HG02870 (cell line): ENCODE measurements at regions not wholly inside any gene's neighbourhood (a gene's known extent, or its start where the extent isn't known, plus 50 kb on each side); places are given as distances from the start of the nearest gene placed in this dataset.

ENCODE experiments used
- ATAC-seq: cut with Tn5 transposase; IDR thresholded peaks from one replicate; pipeline ENCODE4 v1.9.1; 2021; ENCODE audit warnings: mild to moderate bottlenecking, moderate library complexity; ENCODE audit not compliant: unreplicated experiment

GRCh38 chr12:46131732-46132469 is 136.9 kb downstream of the SLC38A1 start:
- ATAC-seq = no peak

GRCh38 chr12:46127656-46128055 is 137.3 kb upstream of the SCAF11 start:
- ATAC-seq = no peak

- no peak for ATAC-seq
Observed at GRCh38 chr12:46126050-46126727, 135.8 kb upstream of the SCAF11 start.

- ATAC-seq = peak; percentile 77
Observed at GRCh38 chr12:46124848-46125619, 134.7 kb upstream of the SCAF11 start.

GRCh38 chr12:46124132-46124847 is 133.9 kb upstream of the SCAF11 start:
- ATAC-seq = no peak

GRCh38 chr12:46112364-46112763 is 122.0 kb upstream of the SCAF11 start:
- ATAC-seq = no peak

- ATAC-seq = no peak
Observed at GRCh38 chr12:46111715-46112114, 121.3 kb upstream of the SCAF11 start.

DNA sequence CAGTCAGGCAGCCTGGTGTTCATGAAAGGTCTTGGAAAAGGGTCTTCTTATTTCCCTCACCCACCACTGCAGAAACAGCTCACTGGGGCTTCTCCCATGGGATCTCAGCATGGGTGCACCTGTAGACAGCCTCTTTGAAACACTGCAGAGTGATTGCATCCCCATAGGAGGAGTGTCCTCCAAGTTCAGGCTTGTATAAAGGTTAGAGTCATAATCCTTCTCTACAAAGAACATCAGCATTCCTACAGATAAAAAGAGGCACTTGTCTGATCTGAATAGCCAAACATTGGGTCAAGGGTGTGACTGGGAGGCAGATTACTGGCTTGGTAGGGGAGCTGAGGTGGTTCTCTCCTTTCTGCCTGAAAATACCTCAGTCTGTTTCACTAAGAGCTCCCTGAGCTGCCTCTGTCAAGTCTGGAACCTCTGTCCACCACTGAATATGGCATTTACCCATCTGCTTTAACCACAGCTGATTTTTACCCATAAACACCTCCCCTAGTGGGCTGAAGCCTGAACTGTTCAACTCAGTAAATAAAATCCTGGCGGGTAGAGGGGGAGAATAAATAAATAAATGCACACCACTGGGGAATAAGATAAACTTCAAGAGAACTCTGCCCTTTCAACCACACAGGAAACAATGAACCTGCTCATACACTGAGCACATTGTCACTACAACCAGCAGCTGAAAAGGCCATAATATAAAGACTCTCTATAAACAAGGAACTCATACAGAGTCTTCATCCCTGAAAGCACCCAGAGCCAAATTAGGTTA is 120.7 kb upstream of the SCAF11 start:
- ATAC-seq = no peak

DNA sequence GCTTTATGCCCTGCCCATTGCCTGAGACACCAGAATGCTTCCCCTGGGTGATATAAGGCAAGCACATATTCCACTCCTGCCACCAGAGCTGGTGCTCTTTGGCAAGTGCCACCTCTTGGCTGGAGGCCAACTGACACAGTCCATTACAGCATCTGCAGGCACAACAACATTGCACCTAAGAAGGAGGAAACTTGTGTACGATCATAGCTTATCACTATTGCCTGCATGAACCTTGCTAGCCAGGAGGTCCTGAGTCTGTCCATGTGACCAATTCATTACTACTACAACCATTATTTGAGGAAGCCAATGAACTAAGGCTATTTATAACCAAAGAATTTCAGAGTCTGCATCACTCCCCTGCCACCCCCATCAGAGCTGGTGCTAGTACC is 119.8 kb upstream of the SCAF11 start:
- no peak for ATAC-seq

- no peak for ATAC-seq
Observed at GRCh38 chr12:46109343-46110222, 119.2 kb upstream of the SCAF11 start.

DNA sequence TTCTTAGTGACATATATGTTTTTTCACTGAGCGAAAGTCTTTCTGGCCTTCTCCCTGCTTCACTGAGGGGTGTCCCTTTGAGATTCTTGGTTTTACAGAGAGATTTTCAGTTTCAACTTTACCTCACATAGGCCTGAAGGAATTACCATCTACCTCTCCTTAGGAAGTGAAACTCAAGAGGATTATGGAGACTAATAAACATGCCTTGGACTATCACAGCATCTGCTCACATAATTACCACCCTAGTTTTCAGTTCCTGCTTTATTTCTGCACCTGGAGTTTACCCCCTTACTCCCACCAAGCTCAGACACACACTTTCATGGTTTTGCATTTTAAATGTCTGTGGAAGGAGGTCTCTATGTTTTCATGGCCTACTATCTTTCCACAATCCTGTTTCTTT is 118.3 kb upstream of the SCAF11 start:
- peak; percentile 93 for ATAC-seq

DNA sequence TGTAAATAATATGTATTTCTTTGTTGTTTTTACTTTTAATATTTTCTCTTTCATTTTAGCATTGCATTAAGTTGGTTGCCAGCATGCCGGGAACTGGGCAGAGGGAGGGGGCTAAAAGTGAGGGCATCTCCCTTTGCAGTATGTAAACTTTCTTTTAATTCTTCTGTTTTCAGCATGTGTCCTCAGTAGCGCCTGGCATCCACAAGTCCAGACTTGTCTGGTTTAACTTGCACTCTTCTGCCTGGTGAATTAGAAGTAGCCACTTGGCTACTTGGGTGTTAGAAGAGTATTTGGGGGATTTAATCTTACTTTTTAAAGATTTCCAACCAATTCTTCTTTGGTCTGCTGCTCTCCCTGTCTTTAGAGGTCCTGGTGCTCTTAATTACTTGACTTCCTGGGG is 117.2 kb upstream of the SCAF11 start:
- no peak for ATAC-seq

- no peak for ATAC-seq
Observed at GRCh38 chr12:46105735-46106134, 115.4 kb upstream of the SCAF11 start.

DNA sequence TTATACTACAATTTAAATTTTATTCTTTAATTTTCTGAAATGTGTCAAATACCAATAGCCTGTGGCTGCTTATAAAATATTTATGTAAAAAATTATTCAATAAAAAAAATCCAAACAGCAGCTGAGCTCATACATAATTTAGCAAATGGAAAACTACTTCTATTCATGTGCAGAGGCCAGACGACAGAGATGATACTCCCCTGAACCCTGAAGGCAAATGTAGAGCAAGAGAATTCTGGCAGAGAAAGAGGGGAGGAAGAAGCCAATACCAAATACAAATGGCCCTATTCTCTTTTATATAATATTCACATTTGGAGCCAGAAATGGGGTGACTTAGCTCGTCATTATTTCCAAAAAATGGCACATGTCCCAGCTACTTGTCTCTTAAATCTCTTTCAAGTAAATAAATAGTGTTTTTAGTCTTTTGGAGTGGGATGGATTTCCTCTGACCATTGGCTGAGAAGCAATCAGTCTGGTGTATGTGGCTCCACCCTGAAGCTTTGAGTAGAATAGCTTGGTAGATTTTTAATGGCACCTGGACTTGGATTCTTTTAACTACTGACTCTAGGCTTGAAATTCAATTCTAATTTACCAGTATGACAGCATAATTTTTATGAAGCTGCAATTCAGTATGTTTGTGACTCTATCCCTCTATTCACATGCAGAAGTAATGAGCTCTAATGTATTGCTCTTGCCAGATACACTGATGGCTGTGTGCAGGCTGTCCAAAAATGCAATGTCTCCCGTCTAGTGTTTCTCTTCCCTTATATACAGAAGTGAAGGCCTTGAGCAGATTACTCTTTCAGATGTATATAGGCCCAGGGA is 113.4 kb upstream of the SCAF11 start:
- no peak for ATAC-seq

DNA sequence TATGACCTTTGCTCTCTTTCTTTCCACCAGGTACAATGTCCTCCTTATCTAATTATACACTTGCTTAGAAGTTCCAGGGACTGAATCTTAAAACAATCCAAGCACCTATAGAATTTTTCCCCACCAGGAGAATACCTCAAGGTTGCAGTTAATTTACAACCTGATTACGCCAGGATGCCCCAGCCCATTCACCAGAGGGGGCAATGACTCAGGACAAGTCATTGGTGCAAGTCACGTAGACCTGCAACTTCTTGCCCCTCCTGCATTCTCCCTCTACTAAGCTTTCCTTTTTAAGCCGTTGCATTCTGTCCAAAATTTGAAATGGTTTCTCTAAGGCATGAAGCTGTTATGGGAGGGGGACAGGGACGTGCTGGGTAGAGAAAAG is 111.1 kb upstream of the SCAF11 start:
- no peak for ATAC-seq

GRCh38 chr12:46100551-46101484 is 110.4 kb upstream of the SCAF11 start:
- ATAC-seq = no peak

- ATAC-seq = no peak
Observed at GRCh38 chr12:46089414-46090162, 99.2 kb upstream of the SCAF11 start.
